Gastrocnemius medialis (tissue), 4 donors: ENCODE measurements at regions not wholly inside any gene's neighbourhood (a gene's known extent, or its start where the extent isn't known, plus 50 kb on each side); places are given as distances from the start of the nearest gene placed in this dataset.

Experiments
- ATAC-seq, 2 donors: fragments of 150-250 bp; one replicate each; pipeline ENCODE4 v1.9.1; 2016
- DNase-seq, 2 donors: peaks; one replicate each; pipeline ENCODE4 v3.0.0-alpha.2; 2019
- H3K27ac ChIP-seq, 4 donors: fragments of 200-600 bp; sonication (generic); 1 replicate in 1 of 4; 2 replicates in 3 of 4; pipeline ENCODE4 v1.5.1; 2016 to 2018; ENCODE audit warnings: mild to moderate bottlenecking in 2 of 4, moderate library complexity in 1 of 4
- H3K27me3 ChIP-seq, 3 donors: fragments of 200-600 bp; sonication (generic) in 2 of 3; 1 replicate in 1 of 3; 2 replicates in 2 of 3; pipeline versions ENCODE4 v1.5.1 to v1.6.0; 2016 to 2019; ENCODE audit warnings: mild to moderate bottlenecking in 1 of 3, moderate library complexity in 1 of 3
- H3K36me3 ChIP-seq, 2 donors: fragments of 200-600 bp; sonication (generic) in 1 of 2; one replicate each; pipeline ENCODE4 v1.5.1; 2017 to 2018
- H3K4me1 ChIP-seq, 2 donors: fragments of 200-600 bp; sonication (generic) in 1 of 2; one replicate each; pipeline ENCODE4 v1.5.1; 2016 to 2017; ENCODE audit warnings: mild to moderate bottlenecking in 2 of 2
- H3K4me3 ChIP-seq, 4 donors: fragments of 200-600 bp; sonication (generic) in 3 of 4; 1 replicate in 1 of 4; 2 replicates in 3 of 4; pipeline ENCODE4 v1.5.1; 2016 to 2019; ENCODE audit warnings: mild to moderate bottlenecking in 2 of 4
- H3K9me3 ChIP-seq, 3 donors: fragments of 200-600 bp; sonication (generic) in 2 of 3; 1 replicate in 1 of 3; 2 replicates in 2 of 3; pipeline ENCODE4 v1.5.1; 2016 to 2019
- CTCF ChIP-seq, 5 experiments: fragments of 450-650 bp in 3 of 5; fragments of 200-600 bp in 2 of 5; sonication (generic) in 2 of 5; IDR thresholded peaks in 4 of 5; conservative IDR thresholded peaks in 1 of 5; 1 replicate in 4 of 5; 2 replicates in 1 of 5; pipeline ENCODE4 v1.5.1; 2016 to 2019; ENCODE audit warnings: antibody characterized with exemption in 5 of 5, mild to moderate bottlenecking in 3 of 5, moderate library complexity in 3 of 5
- POLR2A ChIP-seq, 2 donors: fragments of 450-650 bp; IDR thresholded peaks; one replicate each; pipeline ENCODE4 v1.6.1; 2017; ENCODE audit warnings: antibody characterized with exemption in 2 of 2, mild to moderate bottlenecking in 2 of 2, moderate library complexity in 2 of 2
- in situ Hi-C, 4 donors: fragments of 200-750 bp; cut with MboI; loops; one replicate each; pipeline versions ENCODE4 v1.15.0 to v1.8.0; 2017; ENCODE audit warnings: low sequenced_read_pairs in 4 of 4
- intact Hi-C: fragments of 100-400 bp; cut with DNase I; formaldehyde crosslinking; loops from one replicate; pipeline ENCODE4 v1.15.1; 2023; ENCODE audit warnings: low total_unique reads

- no peaks in the 10 kb centered on the region for H3K4me1 ChIP-seq
- in situ Hi-C loops (no loop called here), intact Hi-C loops (no loop called here)
- DNase-seq (no peak), ATAC-seq (no peak)
- H3K4me3 ChIP-seq: no peak overlapping the region
- no peaks in the 10 kb centered on the region for H3K9me3 ChIP-seq
- no peak overlapping the region for H3K27ac ChIP-seq
- H3K36me3 ChIP-seq: no peaks in the 10 kb centered on the region
- H3K27me3 ChIP-seq: no peaks in the 10 kb centered on the region
- TF ChIP-seq CTCF (IDR thresholded peaks at IDR 0.05 in 4 of 5, conservative IDR thresholded peaks at IDR 0.05 in 1 of 5): no peak
- no peak for TF ChIP-seq POLR2A (IDR thresholded peaks at IDR 0.05)
Observed at GRCh38 chr2:83079007-83079406, 1380.1 kb downstream of the SUCLG1 start.

- no peak overlapping the region for H3K27ac ChIP-seq
- H3K27me3 ChIP-seq: no peaks in the 10 kb centered on the region
- no peaks in the 10 kb centered on the region for H3K4me1 ChIP-seq
- ATAC-seq (no peak), DNase-seq (no peak)
- H3K9me3 ChIP-seq: no peaks in the 10 kb centered on the region
- H3K36me3 ChIP-seq: no peaks in the 10 kb centered on the region
- TF ChIP-seq POLR2A (IDR thresholded peaks at IDR 0.05) (no peak), CTCF (IDR thresholded peaks at IDR 0.05 in 4 of 5, conservative IDR thresholded peaks at IDR 0.05 in 1 of 5) (no peak)
- H3K4me3 ChIP-seq: no peak overlapping the region
- intact Hi-C loops (no loop called here), in situ Hi-C loops (no loop called here)
Observed at GRCh38 chr2:83072767-83073166, 1386.3 kb downstream of the SUCLG1 start.

GRCh38 chr2:83071914-83072313, 1387.2 kb downstream of the SUCLG1 start:
- Histone ChIP-seq H3K4me3 (no peak overlapping the region), H3K9me3 (no peaks in the 10 kb centered on the region), H3K36me3 (no peaks in the 10 kb centered on the region), H3K27me3 (no peaks in the 10 kb centered on the region), H3K27ac (no peak overlapping the region), H3K4me1 (no peaks in the 10 kb centered on the region)
- in situ Hi-C loops (no loop called here), intact Hi-C loops (no loop called here)
- ATAC-seq (no peak), DNase-seq (no peak)
- TF ChIP-seq CTCF (IDR thresholded peaks at IDR 0.05 in 4 of 5, conservative IDR thresholded peaks at IDR 0.05 in 1 of 5): no peak
- no peak for TF ChIP-seq POLR2A (IDR thresholded peaks at IDR 0.05)

- H3K36me3 ChIP-seq: no peaks in the 10 kb centered on the region
- ATAC-seq (no peak), DNase-seq (no peak)
- H3K4me3 ChIP-seq: no peak overlapping the region
- no peaks in the 10 kb centered on the region for H3K9me3 ChIP-seq
- TF ChIP-seq CTCF (IDR thresholded peaks at IDR 0.05 in 4 of 5, conservative IDR thresholded peaks at IDR 0.05 in 1 of 5) (no peak), POLR2A (IDR thresholded peaks at IDR 0.05) (no peak)
- intact Hi-C loops (no loop called here), in situ Hi-C loops (no loop called here)
- no peaks in the 10 kb centered on the region for H3K4me1 ChIP-seq
- H3K27me3 ChIP-seq: no peaks in the 10 kb centered on the region
- no peak overlapping the region for H3K27ac ChIP-seq
Observed at GRCh38 chr2:83071352-83071751, 1387.7 kb downstream of the SUCLG1 start.

- Histone ChIP-seq H3K4me1 (no peaks in the 10 kb centered on the region), H3K27ac (no peak overlapping the region), H3K9me3 (no peaks in the 10 kb centered on the region), H3K4me3 (no peak overlapping the region), H3K27me3 (no peaks in the 10 kb centered on the region), H3K36me3 (no peaks in the 10 kb centered on the region)
- no peak for ATAC-seq
- TF ChIP-seq CTCF (IDR thresholded peaks at IDR 0.05 in 4 of 5, conservative IDR thresholded peaks at IDR 0.05 in 1 of 5) (no peak), POLR2A (IDR thresholded peaks at IDR 0.05) (no peak)
- no peak for DNase-seq
- intact Hi-C loops: no loop called here
- in situ Hi-C loops: no loop called here
Observed at GRCh38 chr2:83069724-83070123, 1389.4 kb downstream of the SUCLG1 start.
